Prostate gland (tissue), 2 donors: ENCODE measurements at regions not wholly inside any gene's neighbourhood (a gene's known extent, or its start where the extent isn't known, plus 50 kb on each side); places are given as distances from the start of the nearest gene placed in this dataset.
"Not testable (repeated sequence)": the region's sequence is repeated elsewhere in the genome, so short reads cannot be mapped to it uniquely, and the experiment has no call there.

Experiments
- DNase-seq: peaks from one replicate; pipeline ENCODE4 v3.0.0-alpha.2; 2019; ENCODE audit warnings: low spot score
- H3K27ac ChIP-seq, 2 donors: fragments of 200-600 bp; sonication (generic); 2 replicates each; pipeline ENCODE4 v1.5.1; 2017 to 2019
- H3K27me3 ChIP-seq: fragments of 200-600 bp; sonication (generic); replicated peaks from 2 replicates; pipeline ENCODE4 v1.5.1; 2019; ENCODE audit not compliant: insufficient read depth
- H3K36me3 ChIP-seq, 2 donors: fragments of 200-600 bp; sonication (generic); 1 replicate in 1 of 2; 2 replicates in 1 of 2; pipeline versions ENCODE4 v1.5.1 to v1.8.1; 2017 to 2019
- H3K4me1 ChIP-seq: fragments of 200-600 bp; sonication (generic); replicated peaks from 2 replicates; pipeline ENCODE4 v1.5.1; 2019
- H3K4me3 ChIP-seq, 2 donors: fragments of 200-600 bp; sonication (generic); 2 replicates each; pipeline ENCODE4 v1.5.1; 2017 to 2019
- H3K9me3 ChIP-seq: fragments of 200-600 bp; sonication (generic); 2 replicates; pipeline ENCODE4 v1.5.1; 2017
- WGBS: methylation state at CpG from one replicate; pipeline ENCODE4 v1.1.5; 2018; 5-methylcytosine and 5-hydroxymethylcytosine counted together
- intact Hi-C: fragments of 100-400 bp; cut with DNase I; formaldehyde crosslinking; loops from one replicate; pipeline ENCODE4 v1.14.2; 2022

DNA sequence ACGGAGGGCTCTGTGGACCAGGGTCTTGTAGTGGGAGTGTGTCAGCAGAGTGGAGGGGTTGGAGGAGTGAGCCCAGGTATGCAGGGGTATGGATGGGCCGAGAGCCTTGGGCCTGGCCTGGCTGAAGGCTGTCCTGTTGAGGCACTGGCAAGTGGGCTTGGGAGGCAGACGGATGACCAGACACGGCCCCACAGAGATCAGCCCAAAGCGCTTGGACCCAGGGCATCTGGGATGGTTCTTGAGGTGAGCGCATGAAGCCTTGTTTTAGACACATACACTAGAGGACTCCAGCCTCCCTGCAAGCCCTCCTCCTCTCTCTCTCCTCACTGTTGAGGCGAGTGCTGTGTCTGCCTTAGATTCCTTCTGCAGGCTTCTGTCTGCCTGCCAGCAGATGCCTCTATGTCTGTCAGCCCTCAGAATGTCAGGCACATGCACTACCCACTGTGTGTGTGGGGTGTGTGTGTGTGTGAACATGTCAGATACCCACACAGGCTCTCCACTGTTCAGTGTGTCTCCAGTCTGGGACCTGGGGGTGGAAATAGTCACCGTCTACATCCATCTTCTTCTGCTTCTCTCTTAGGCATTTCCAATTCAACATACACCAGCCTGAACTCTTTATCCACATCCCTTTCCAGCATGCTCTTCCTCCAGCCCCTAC is 218.0 kb upstream of the PLGLB1 start:
- WGBS, result 91% methylated on average over 7 of the region's 8 CpGs
- DNase-seq, H3K27me3 ChIP-seq, H3K4me1 ChIP-seq, H3K36me3 ChIP-seq, intact Hi-C loops, H3K27ac ChIP-seq, H3K4me3 ChIP-seq, H3K9me3 ChIP-seq: not testable (repeated sequence)

DNA sequence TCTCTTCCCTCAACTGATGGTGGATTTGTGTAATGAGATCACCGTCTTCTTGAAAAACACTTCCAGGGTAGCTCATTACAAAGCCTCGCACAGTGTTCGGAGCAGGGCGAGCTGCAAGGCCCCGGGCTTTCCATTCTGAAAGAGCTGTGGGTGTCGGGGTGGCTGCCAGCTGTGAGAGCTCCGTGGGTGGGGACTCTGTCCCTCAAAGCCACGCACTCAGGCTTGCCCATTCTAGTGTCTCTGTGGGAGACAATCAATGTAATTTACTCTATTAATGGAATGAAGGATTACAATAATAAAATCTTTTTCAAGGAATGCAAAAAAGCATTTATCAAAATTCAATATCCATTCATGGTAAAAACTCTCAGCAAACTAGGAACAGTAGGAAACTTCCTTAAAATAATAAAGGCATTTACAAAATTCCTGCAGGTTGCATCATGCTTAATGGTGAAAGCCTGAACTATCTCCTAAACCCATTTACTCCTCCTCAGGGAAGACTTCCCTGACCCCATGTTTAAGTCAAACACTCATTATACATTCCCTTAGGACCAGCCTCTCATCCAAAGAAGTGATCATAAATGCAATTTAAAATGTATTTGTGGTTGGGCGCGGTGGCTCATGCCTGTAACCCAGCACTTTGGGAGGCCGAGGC is 224.5 kb upstream of the PLGLB1 start:
- H3K27ac ChIP-seq, H3K4me1 ChIP-seq, H3K36me3 ChIP-seq, intact Hi-C loops, H3K27me3 ChIP-seq, H3K4me3 ChIP-seq, DNase-seq, H3K9me3 ChIP-seq: not testable (repeated sequence)
- WGBS, result 77% methylated on average over 9 of the region's 11 CpGs

DNA sequence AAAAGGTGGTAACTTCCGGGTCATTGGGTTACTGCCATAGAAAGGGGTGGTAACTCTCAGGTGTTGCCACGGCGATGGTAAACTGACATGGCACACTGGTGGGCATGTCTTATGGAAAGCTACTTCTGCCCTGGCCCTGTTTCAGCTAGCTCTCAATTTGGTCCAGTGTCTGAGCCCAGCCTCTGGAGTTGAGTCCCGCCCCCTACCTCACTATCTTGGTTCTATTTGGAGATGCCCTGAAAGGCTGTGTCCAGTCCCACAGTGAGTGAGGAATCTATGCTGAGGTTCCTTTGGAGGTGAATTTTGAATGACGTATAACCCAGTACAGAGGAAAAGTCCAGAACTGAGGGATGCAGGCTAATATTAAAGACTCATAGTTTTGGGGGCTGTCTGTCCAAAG is 230.4 kb upstream of the PLGLB1 start:
- H3K27ac ChIP-seq, H3K4me3 ChIP-seq, H3K27me3 ChIP-seq, H3K9me3 ChIP-seq, H3K4me1 ChIP-seq, H3K36me3 ChIP-seq, DNase-seq, intact Hi-C loops: not testable (repeated sequence)
- WGBS, result no CpG with 5 or more reads among the region's 5 CpGs

DNA sequence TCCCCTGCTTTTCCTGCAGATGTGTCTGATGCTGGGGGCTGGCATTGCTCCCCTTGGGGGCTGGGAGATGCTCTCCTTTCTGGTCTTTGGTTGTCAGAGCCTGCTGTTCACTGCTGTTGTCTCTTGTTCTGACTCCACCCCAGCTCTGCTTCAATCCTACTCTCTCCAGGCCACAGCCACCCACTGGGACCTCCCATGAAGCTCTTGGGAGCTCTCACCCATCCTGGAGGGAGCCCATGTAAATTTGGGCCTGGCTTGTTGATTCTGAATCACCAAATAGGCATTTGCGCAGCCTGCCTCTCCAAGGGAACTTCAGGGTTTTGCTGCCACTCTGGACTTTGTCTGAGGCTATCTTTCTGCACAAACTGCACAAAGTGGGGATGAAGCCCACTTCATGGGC is 232.9 kb upstream of the PLGLB1 start:
- DNase-seq, H3K4me1 ChIP-seq, H3K36me3 ChIP-seq, intact Hi-C loops, H3K4me3 ChIP-seq, H3K27ac ChIP-seq, H3K9me3 ChIP-seq, H3K27me3 ChIP-seq: not testable (repeated sequence)
- WGBS, result no CpG with 5 or more reads among the region's 1 CpG

DNA sequence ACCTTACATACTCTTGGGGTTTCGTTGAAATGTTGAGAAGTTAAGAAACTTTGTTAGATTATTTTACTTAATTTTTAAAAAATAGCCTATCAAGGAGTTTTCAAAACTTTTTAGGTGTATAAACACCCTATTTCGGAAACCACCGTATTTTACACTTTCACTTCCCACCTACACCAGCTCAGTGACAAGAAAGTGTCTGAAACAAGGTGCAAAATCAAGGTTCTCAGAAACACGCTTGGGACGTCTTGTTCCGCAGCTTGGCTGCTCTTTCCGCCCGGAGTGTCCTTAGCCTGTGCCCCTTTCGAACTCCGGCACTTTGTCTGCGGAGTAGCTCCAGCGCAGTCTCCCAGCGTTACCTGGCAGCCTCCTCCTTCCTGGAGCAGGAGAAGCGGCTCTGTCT is 233.8 kb upstream of the PLGLB1 start:
- H3K4me1 ChIP-seq, intact Hi-C loops, DNase-seq, H3K27me3 ChIP-seq, H3K36me3 ChIP-seq, H3K4me3 ChIP-seq, H3K27ac ChIP-seq, H3K9me3 ChIP-seq: not testable (repeated sequence)
- 95% methylated on average over 12 of the region's 14 CpGs for WGBS

DNA sequence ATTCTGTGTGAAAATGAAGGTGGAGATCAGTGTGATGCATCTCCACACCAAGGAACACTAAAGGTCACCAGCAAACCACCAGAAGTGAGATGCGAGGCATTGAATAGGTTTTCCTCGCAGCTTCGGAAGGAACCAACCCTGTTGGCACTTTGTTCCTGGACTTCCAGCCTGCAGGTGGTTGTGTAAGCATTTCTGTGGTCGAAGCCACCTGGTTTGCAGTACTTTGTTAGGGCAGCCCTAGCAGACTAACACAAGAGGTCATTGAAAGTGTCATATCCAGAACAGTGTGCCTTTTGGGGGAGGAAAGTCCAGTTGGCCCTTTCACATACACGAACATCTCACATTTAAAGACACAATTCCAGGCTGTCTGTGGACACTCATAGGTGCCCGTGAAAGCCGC is 237.2 kb upstream of the PLGLB1 start:
- DNase-seq, H3K9me3 ChIP-seq, intact Hi-C loops, H3K27me3 ChIP-seq, H3K36me3 ChIP-seq, H3K4me1 ChIP-seq, H3K4me3 ChIP-seq, H3K27ac ChIP-seq: not testable (repeated sequence)
- WGBS, result no CpG with 5 or more reads among the region's 7 CpGs

DNA sequence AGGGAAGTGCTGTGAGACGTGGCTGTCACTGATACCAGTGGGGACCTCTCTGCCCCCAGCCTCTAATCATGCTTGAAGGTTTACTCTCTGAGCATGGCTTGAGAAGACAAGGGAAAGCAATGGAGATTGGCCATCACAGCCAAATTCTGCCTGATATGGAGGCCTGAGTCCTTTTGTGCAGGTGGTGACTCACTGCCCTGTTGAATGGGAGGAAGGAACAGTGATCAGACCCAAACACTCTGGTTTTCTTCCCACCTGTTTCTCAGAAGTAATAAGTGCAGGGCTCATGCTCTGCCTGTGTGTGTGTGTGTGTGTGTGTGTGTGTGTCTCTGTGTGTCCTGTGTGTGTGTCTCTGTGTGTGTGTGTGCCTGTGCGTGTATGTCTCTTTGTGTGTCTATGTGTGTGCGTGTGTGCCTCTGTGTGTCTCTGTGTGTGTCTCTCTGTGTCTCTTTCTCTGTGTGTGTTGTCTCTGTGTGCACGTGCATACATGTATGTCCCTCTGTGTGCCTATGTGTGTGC is 240.6 kb upstream of the PLGLB1 start:
- H3K4me3 ChIP-seq, H3K27ac ChIP-seq, H3K9me3 ChIP-seq, DNase-seq, H3K4me1 ChIP-seq, H3K27me3 ChIP-seq, intact Hi-C loops, H3K36me3 ChIP-seq: not testable (repeated sequence)
- WGBS, result 90% methylated on average over 3 of the region's 4 CpGs

DNA sequence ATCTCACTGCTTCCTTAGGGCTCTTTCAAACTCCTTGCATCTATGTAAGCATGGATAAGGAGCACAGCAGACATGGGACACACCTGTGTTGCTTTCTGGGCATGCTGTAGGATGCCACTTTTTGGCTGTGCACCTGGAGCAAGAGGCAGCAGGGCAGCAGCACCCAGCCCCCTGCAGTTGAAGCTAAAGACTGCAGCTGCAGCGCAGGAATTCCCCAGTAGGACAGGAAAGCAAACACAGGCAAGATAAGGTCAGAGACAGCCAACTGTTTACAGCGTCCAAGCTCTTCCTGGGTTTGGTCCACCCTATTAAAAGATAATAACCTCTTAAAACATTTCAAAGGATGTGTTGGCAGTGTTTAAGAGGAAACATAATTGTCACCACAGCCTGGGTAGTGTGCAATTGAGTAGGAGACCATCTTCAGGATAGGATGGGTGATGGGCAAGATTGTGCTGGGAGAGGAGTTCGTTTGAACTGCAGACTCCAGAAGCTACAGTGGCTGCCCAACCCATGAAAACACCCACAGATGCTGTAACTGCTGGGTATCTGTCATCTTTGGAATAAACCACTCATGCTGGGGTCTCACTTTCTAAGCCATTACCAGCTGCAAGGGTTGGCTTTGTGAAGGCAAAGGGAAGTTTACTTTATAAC is 242.3 kb upstream of the PLGLB1 start:
- H3K27me3 ChIP-seq, intact Hi-C loops, H3K4me3 ChIP-seq, H3K27ac ChIP-seq, DNase-seq, H3K4me1 ChIP-seq, H3K36me3 ChIP-seq, H3K9me3 ChIP-seq: not testable (repeated sequence)
- WGBS, result no CpG with 5 or more reads among the region's 3 CpGs

DNA sequence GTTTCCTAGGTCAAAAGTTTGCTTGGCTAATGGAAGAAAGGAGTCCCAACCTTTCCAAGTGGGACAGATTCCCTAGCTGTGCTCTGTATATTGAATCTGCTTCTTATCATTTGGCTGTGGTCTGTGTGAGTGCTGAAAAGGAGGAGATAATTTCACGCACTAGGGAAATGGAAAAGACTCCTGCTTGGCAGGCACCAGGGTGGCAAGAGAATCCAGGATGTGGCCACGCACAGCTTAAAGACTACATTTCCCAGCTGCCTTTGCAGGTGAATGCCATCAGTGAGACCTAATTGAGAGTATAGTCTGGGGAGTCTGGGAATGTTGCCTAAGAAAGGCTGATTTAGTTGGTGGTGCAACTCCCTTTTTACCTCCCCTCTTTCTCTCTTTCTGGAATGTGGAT is 253.5 kb upstream of the PLGLB1 start:
- H3K4me1 ChIP-seq, H3K36me3 ChIP-seq, H3K4me3 ChIP-seq, H3K27ac ChIP-seq, H3K27me3 ChIP-seq, intact Hi-C loops, DNase-seq, H3K9me3 ChIP-seq: not testable (repeated sequence)
- WGBS, result 80% methylated on average over 2 of the region's 2 CpGs

DNA sequence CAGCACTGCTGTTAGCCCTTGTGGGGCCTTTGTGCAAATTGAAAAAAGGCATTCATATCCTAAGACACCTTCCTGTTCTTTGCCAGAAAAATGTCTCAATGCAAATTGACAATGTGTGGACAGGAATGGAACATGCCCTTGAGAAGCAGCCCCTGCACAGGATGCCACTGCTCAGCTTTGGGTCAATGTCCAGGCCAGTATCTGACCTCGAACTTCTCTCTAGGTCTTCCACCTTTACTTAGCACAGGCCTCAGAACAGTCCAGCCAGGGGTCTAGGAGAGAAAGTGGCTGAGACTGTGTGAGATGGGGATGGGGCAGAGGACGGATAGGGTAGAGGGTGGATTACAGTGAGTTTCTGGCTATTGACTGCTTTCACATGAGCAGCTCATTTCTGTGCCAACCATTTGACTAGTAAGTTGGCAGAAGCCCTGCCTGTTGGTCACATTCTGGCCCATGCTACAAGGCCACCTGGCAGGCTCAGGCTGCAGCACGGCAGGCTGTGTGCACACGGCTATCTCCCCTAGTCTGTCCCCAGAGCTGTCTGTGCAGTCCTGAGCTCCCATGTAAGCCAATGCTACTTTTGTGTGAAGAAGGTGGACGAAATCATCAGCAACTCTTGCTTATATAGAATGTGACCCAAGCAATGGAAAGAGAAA is 254.5 kb upstream of the PLGLB1 start:
- H3K9me3 ChIP-seq, H3K4me3 ChIP-seq, H3K36me3 ChIP-seq, H3K27me3 ChIP-seq, H3K4me1 ChIP-seq, DNase-seq, H3K27ac ChIP-seq, intact Hi-C loops: not testable (repeated sequence)
- 88% methylated on average over 5 of the region's 5 CpGs for whole genome bisulfite sequencing

DNA sequence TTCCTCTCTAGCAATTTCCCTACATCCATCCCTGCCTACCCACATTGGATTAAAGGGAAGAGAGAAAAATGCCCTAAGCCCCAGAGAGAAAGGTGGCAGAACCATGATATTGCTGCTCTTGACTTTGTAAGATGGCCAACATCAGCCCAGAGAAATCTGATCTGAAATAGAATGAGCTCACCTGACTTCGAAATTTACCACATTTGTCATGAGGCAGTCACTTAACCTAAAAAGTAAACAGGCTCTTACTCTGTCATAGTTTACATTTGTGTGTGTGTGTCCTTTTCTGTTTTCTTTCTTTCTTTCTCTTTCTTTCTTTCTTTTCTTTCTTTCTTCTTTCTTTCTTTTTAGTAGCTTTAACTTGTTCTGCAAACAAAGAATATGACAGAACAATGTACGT is 255.0 kb upstream of the PLGLB1 start:
- H3K9me3 ChIP-seq, H3K4me3 ChIP-seq, intact Hi-C loops, H3K36me3 ChIP-seq, H3K27ac ChIP-seq, DNase-seq, H3K27me3 ChIP-seq, H3K4me1 ChIP-seq: not testable (repeated sequence)
- 64% methylated on average over 1 of the region's 2 CpGs for WGBS

DNA sequence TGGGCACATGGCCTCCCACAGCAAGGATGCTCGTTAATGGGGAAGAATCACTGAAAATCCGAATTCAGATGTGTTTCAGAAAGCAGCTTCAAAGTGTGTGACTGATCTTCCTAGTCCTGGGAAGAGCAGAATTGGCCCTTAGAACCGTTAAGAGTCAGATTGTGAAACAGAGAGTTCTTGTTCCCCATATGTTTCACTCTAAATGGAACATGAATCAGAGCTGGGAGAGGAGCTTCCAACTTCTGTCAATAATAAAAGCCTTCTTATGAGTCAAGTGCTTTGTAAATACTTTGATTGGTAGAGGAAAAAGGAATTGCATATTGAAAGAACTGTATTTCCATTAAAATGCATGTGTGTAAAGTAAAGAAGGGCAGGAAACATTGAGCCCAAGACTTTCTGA is 256.1 kb upstream of the PLGLB1 start:
- DNase-seq, H3K4me3 ChIP-seq, H3K27me3 ChIP-seq, H3K4me1 ChIP-seq, intact Hi-C loops, H3K36me3 ChIP-seq, H3K9me3 ChIP-seq, H3K27ac ChIP-seq: not testable (repeated sequence)
- WGBS, result no CpG with 5 or more reads among the region's 3 CpGs
